Peyer's patch (tissue), 4 donors: ENCODE measurements at regions not wholly inside any gene's neighbourhood (a gene's known extent, or its start where the extent isn't known, plus 50 kb on each side); places are given as distances from the start of the nearest gene placed in this dataset.

Experiments
- DNase-seq, 3 donors: peaks; one replicate each; pipeline ENCODE4 v3.0.0-alpha.2; 2017 to 2019
- H3K27ac ChIP-seq, 4 donors: fragments of 200-600 bp; sonication (generic); one replicate each; pipeline ENCODE4 v1.5.1; 2016 to 2019
- H3K27me3 ChIP-seq, 2 donors: fragments of 200-600 bp; sonication (generic); one replicate each; pipeline ENCODE4 v1.5.1; 2019
- H3K36me3 ChIP-seq, 3 donors: fragments of 200-600 bp; sonication (generic); one replicate each; pipeline ENCODE4 v1.5.1; 2016 to 2019
- H3K4me1 ChIP-seq, 4 donors: fragments of 200-600 bp; sonication (generic); one replicate each; pipeline ENCODE4 v1.5.1; 2016 to 2019
- H3K4me3 ChIP-seq, 4 donors: fragments of 200-600 bp; sonication (generic); 1 replicate in 3 of 4; 2 replicates in 1 of 4; pipeline ENCODE4 v1.5.1; 2016 to 2019; ENCODE audit warnings: mild to moderate bottlenecking in 1 of 4
- H3K9me3 ChIP-seq, 4 donors: fragments of 200-600 bp; sonication (generic); one replicate each; pipeline ENCODE4 v1.5.1; 2016 to 2019; ENCODE audit warnings: mild to moderate bottlenecking in 1 of 4
- POLR2A ChIP-seq, 2 donors: fragments of 450-650 bp; IDR thresholded peaks; one replicate each; pipeline ENCODE4 v1.5.1; 2017; ENCODE audit warnings: antibody characterized with exemption in 2 of 2, mild to moderate bottlenecking in 2 of 2, moderate library complexity in 2 of 2
- TF ChIP-seq, protein P1 (sequence below), 6 experiments: fragments of 450-650 bp in 4 of 6; fragments of 200-600 bp in 2 of 6; sonication (generic) in 1 of 6; IDR thresholded peaks; one replicate each; pipeline ENCODE4 v1.5.1; 2017 to 2019; ENCODE audit warnings: antibody characterized with exemption in 6 of 6, mild to moderate bottlenecking in 3 of 6, moderate library complexity in 1 of 6

DNA sequence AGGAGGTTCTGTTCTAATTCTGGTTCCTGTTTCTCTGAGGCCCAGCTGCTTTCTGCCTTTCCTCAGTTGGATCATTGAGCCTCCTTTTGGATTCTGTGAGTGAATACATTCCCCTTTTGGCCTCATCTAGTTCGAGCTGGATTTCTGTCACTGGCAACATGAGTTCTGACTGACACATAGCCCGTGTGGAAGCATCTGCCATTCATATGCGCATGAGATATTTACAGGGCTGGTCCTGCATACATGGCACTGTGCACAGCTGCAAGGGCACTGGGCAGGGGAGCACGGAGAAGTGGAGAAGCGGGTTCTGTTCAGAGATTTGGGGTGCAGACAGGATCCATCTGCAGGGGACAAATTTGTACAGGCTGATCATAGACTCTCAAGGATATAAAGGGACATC, 352.8 kb downstream of the RPS24 start:
- no peak for TF ChIP-seq POLR2A (IDR thresholded peaks at IDR 0.05)
- TF ChIP-seq, protein P1, sequence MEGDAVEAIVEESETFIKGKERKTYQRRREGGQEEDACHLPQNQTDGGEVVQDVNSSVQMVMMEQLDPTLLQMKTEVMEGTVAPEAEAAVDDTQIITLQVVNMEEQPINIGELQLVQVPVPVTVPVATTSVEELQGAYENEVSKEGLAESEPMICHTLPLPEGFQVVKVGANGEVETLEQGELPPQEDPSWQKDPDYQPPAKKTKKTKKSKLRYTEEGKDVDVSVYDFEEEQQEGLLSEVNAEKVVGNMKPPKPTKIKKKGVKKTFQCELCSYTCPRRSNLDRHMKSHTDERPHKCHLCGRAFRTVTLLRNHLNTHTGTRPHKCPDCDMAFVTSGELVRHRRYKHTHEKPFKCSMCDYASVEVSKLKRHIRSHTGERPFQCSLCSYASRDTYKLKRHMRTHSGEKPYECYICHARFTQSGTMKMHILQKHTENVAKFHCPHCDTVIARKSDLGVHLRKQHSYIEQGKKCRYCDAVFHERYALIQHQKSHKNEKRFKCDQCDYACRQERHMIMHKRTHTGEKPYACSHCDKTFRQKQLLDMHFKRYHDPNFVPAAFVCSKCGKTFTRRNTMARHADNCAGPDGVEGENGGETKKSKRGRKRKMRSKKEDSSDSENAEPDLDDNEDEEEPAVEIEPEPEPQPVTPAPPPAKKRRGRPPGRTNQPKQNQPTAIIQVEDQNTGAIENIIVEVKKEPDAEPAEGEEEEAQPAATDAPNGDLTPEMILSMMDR (IDR thresholded peaks at IDR 0.05): no peak
- no peaks in the 10 kb centered on the region for H3K36me3 ChIP-seq
- no peak for DNase-seq
- H3K9me3 ChIP-seq: no peaks in the 10 kb centered on the region
- no peak overlapping the region for H3K27ac ChIP-seq
- H3K4me3 ChIP-seq: no peak overlapping the region
- H3K4me1 ChIP-seq: no peaks in the 10 kb centered on the region
- H3K27me3 ChIP-seq: no peaks in the 10 kb centered on the region

DNA sequence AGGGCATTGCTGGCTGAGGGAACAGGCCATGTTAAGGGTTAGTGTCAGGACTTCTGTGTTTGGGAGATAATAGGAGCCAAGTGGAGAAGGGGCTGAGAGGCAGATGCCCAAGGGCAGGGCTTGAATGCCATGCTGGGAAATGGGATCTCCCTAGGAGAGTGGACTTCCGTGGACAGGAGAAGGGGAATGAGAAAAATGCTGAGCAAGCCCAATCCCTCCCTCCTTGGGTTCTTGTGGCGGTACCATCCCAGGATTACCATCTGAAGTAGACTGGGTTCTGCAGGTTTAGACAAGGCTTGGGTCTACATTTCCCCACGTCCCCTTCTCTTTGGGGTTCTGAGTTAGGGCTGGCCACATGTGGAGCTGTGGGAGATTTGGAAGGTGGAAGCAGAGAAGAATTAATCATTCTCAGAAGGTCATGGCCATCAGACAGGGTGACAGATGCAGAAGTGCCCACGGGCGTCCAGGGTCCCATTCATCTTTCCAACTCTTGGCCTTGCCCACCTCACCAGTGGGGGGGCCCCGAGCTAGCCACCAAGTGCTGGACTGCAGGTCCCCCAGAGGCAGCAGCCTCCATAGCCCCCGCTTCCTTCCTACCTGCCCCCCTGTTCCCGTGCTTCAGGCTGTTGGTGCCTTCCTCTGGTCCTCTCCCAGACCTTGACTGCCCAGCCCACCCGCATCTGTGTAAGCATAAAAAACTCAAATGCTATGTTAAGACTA, 354.8 kb downstream of the RPS24 start:
- no peak overlapping the region for H3K4me3 ChIP-seq
- DNase-seq: no peak
- H3K4me1 ChIP-seq: no peaks in the 10 kb centered on the region
- H3K36me3 ChIP-seq: no peaks in the 10 kb centered on the region
- TF ChIP-seq, protein P1 (IDR thresholded peaks at IDR 0.05): no peak
- H3K27me3 ChIP-seq: no peaks in the 10 kb centered on the region
- no peaks in the 10 kb centered on the region for H3K9me3 ChIP-seq
- H3K27ac ChIP-seq: no peak overlapping the region

DNA sequence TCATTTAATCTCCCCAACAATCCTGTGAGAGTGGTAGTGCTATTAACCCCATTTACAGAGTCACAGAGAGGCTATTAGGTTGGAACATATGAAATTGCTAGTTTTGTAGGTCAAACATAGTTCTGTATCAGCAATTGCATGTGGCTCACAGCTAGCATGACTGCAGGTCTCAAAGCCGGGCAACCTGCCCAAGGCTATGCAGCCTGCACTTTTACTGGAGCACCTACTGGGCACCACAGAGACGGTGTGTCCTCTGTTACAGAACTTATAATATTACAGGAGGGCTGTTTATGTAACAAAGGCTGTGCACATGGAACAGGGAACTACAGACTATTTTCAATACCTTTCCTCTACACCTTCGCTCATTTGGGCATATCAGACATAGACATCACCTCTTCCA, 355.8 kb downstream of the RPS24 start:
- no peak for TF ChIP-seq POLR2A (IDR thresholded peaks at IDR 0.05)
- TF ChIP-seq, protein P1 (IDR thresholded peaks at IDR 0.05): no peak
- no peaks in the 10 kb centered on the region for H3K4me1 ChIP-seq
- H3K27me3 ChIP-seq: no peaks in the 10 kb centered on the region
- DNase-seq: no peak
- H3K9me3 ChIP-seq: no peaks in the 10 kb centered on the region
- H3K4me3 ChIP-seq: no peak overlapping the region
- no peaks in the 10 kb centered on the region for H3K36me3 ChIP-seq
- no peak overlapping the region for H3K27ac ChIP-seq

DNA sequence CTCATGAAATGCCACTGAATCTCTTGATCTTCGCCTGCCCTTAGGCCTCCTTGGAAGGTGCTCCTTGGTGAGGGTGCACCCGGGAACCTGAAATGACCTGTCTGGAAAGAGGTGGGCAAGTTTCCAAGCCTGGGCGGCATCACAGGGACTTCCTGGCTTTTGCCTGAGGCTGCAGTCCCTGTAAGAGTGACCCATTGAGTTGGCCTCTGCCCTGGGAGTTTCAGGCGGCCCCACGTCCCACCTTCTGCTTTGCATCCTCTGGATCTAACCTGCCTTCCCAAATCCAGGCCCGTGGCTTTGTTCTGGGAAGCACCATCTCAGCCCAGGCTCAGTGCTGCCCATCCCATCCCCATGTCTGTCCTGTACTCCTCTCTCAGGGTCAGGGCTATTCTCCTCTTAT, 356.4 kb downstream of the RPS24 start:
- no peaks in the 10 kb centered on the region for H3K36me3 ChIP-seq
- no peak overlapping the region for H3K27ac ChIP-seq
- TF ChIP-seq, protein P1 (IDR thresholded peaks at IDR 0.05): no peak
- TF ChIP-seq POLR2A (IDR thresholded peaks at IDR 0.05): no peak
- H3K4me3 ChIP-seq: no peak overlapping the region
- no peak for DNase-seq
- H3K27me3 ChIP-seq: no peaks in the 10 kb centered on the region
- H3K9me3 ChIP-seq: no peaks in the 10 kb centered on the region
- H3K4me1 ChIP-seq: no peaks in the 10 kb centered on the region

DNA sequence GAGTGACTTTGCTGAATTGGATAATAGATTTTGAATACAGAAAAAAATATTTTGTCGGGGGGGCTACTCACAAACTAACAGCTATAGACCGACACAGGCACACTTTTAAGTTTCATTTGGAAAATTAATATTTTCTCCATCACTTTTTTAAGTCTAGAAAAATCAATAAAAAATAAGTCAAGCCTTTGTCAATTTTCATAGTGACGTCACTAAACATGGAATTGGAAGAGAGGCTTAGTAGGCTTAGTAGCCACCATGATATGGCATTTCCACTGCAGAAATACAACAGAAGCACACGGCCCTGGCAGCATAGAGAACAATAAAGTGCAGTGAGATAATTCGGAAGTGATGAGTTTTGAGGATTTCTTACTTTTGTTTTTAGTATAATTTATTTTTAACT, 357.2 kb downstream of the RPS24 start:
- Histone ChIP-seq H3K4me3 (no peak overlapping the region), H3K27me3 (no peaks in the 10 kb centered on the region)

More for the DNA sequence above, 357.2 kb downstream of the RPS24 start:
- H3K9me3 ChIP-seq: no peaks in the 10 kb centered on the region
- no peak for TF ChIP-seq POLR2A (IDR thresholded peaks at IDR 0.05)
- TF ChIP-seq, protein P1 (IDR thresholded peaks at IDR 0.05): no peak
- H3K4me1 ChIP-seq: no peaks in the 10 kb centered on the region
- H3K36me3 ChIP-seq: no peaks in the 10 kb centered on the region
- no peak overlapping the region for H3K27ac ChIP-seq
- no peak for DNase-seq
